ENCODE measurements at regions not wholly inside any gene's neighbourhood (a gene's known extent, or its start where the extent isn't known, plus 50 kb on each side); places are given as distances from the start of the nearest gene placed in this dataset.

- WGBS, 4 donors = 73 to 83% (median 80%) methylated on average over 5 of the region's 5 CpGs
- DNase-seq = no peak
- no peaks in the 10 kb centered on the region for H3K36me3 ChIP-seq (replicated peaks in 1 of 2)
- TF ChIP-seq POLR2A (IDR thresholded peaks at IDR 0.05) (no peak), CTCF (IDR thresholded peaks at IDR 0.05) (no peak)
- no peaks in the 10 kb centered on the region for H3K4me1 ChIP-seq (replicated peaks in 1 of 2)
- no peaks in the 10 kb centered on the region for H3K9me3 ChIP-seq (replicated peaks in 1 of 3)
- no peak overlapping the region for H3K27ac ChIP-seq
- H3K4me3 ChIP-seq = no peak overlapping the region
- no peaks in the 10 kb centered on the region for H3K27me3 ChIP-seq
- intact Hi-C loops (cut with DNase I) = no loop called here
These were observed 426.2 kb downstream of the SQOR start for GRCh38 chr15:46061002-46061401.

GRCh38 chr15:46077220-46077619 is 442.4 kb downstream of the SQOR start:
- H3K4me1 ChIP-seq (replicated peaks in 1 of 2) = peaks cover 0 to 6% of the 10 kb centered on the region in 2 donors
- 89 to 93% (median 92%) methylated on average over 2 of the region's 2 CpGs for WGBS, 4 donors
- no peaks in the 10 kb centered on the region for H3K36me3 ChIP-seq (replicated peaks in 1 of 2)
- no peak overlapping the region for H3K27ac ChIP-seq
- intact Hi-C loops (cut with DNase I) = no loop called here
- no peaks in the 10 kb centered on the region for H3K27me3 ChIP-seq
- DNase-seq = no peak
- H3K4me3 ChIP-seq = no peak overlapping the region
- no peak for TF ChIP-seq CTCF (IDR thresholded peaks at IDR 0.05)
- no peak for TF ChIP-seq POLR2A (IDR thresholded peaks at IDR 0.05)
- H3K9me3 ChIP-seq (replicated peaks in 1 of 3) = no peaks in the 10 kb centered on the region

GRCh38 chr15:46079046-46079445 is 444.2 kb downstream of the SQOR start:
- H3K4me1 ChIP-seq (replicated peaks in 1 of 2) = peaks cover 0 to 6% of the 10 kb centered on the region in 2 donors
- H3K9me3 ChIP-seq (replicated peaks in 1 of 3) = no peaks in the 10 kb centered on the region
- H3K36me3 ChIP-seq (replicated peaks in 1 of 2) = no peaks in the 10 kb centered on the region
- no peak for DNase-seq
- no peak overlapping the region for H3K27ac ChIP-seq
- H3K4me3 ChIP-seq = no peak overlapping the region
- WGBS, 4 donors = 88 to 100% (median 95%) methylated on average over 3 of the region's 3 CpGs
- TF ChIP-seq POLR2A (IDR thresholded peaks at IDR 0.05) (no peak), CTCF (IDR thresholded peaks at IDR 0.05) (no peak)
- intact Hi-C loops (cut with DNase I) = no loop called here
- no peaks in the 10 kb centered on the region for H3K27me3 ChIP-seq

GRCh38 chr15:46080016-46080415 is 445.2 kb downstream of the SQOR start:
- Histone ChIP-seq H3K27ac (no peak overlapping the region), H3K9me3 (replicated peaks in 1 of 3) (no peaks in the 10 kb centered on the region), H3K4me1 (replicated peaks in 1 of 2) (peaks cover 0 to 6% of the 10 kb centered on the region in 2 donors), H3K27me3 (no peaks in the 10 kb centered on the region), H3K4me3 (no peak overlapping the region), H3K36me3 (replicated peaks in 1 of 2) (no peaks in the 10 kb centered on the region)
- intact Hi-C loops (cut with DNase I) = no loop called here
- WGBS, 4 donors = 11 to 26% (median 21%) methylated on average over 7 of the region's 7 CpGs
- no peak for DNase-seq
- no peak for TF ChIP-seq CTCF (IDR thresholded peaks at IDR 0.05)
- no peak for TF ChIP-seq POLR2A (IDR thresholded peaks at IDR 0.05)

Data from adrenal gland (tissue), 9 donors.